ENCODE measurements at regions not wholly inside any gene's neighbourhood (a gene's known extent, or its start where the extent isn't known, plus 50 kb on each side); places are given as distances from the start of the nearest gene placed in this dataset.

GRCh38 chr6:81895511-81896185 is 143.2 kb upstream of the TENT5A start:
- Histone ChIP-seq H3K27ac (ENCODE audit: low read length, poor library complexity, severe bottlenecking) (peak overlapping the region; percentile 28), H3K36me3 (ENCODE audit: control insufficient read depth in 1 of 2, insufficient read depth in 2 of 2, low read depth in 1 of 2, low read length in 2 of 2) (no peaks in the 10 kb centered on the region), H3K4me1 (ENCODE audit: control insufficient read depth, insufficient read depth, low read depth, low read length) (peaks cover 6% of the 10 kb centered on the region), H2BK12ac (ENCODE audit: low read length in 2 of 2) (peak overlapping the region in 1 of 2 experiments; percentile 45), H2AK5ac (ENCODE audit: low read length, severe bottlenecking) (no peak overlapping the region), H3K9ac (ENCODE audit: low read length) (peak overlapping the region; percentile 79), H2BK15ac (ENCODE audit: low read depth, poor library complexity, severe bottlenecking) (no peak overlapping the region), H4K8ac (ENCODE audit: low read length) (peak overlapping the region; percentile 12), H3K4me3 (ENCODE audit: insufficient read depth in 1 of 2, low read depth in 1 of 2, low read length in 2 of 2) (no peak overlapping the region), H3K23ac (ENCODE audit: low read length in 2 of 2) (no peak overlapping the region), H3K4ac (ENCODE audit: low read depth in 1 of 2, low read length in 2 of 2) (no peak overlapping the region), H3K18ac (ENCODE audit: low read depth in 1 of 2, low read length in 2 of 2) (no peak overlapping the region), H2BK5ac (ENCODE audit: low read depth, low read length, poor library complexity, severe bottlenecking) (no peak overlapping the region), H3K27me3 (ENCODE audit: control insufficient read depth in 1 of 2, insufficient read depth in 1 of 2, low read length in 2 of 2) (no peaks in the 10 kb centered on the region), H3K4me2 (ENCODE audit: low read length, poor library complexity, severe bottlenecking) (no peak overlapping the region), H3K79me1 (replicated peaks; ENCODE audit: low read length, poor library complexity, severe bottlenecking) (no peaks in the 10 kb centered on the region), H4K91ac (ENCODE audit: low read length) (no peak overlapping the region), H3K9me3 (ENCODE audit: control insufficient read depth, low read length) (no peaks in the 10 kb centered on the region), H2AFZ (ENCODE audit: low read depth, low read length) (no peak overlapping the region), H3K14ac (ENCODE audit: low read length in 2 of 2) (no peak overlapping the region), H2BK120ac (ENCODE audit: low read depth, low read length) (no peak overlapping the region)
- peak; percentile 91 for DNase-seq
- WGBS, result 0% methylated on average over 2 of the region's 5 CpGs

DNA sequence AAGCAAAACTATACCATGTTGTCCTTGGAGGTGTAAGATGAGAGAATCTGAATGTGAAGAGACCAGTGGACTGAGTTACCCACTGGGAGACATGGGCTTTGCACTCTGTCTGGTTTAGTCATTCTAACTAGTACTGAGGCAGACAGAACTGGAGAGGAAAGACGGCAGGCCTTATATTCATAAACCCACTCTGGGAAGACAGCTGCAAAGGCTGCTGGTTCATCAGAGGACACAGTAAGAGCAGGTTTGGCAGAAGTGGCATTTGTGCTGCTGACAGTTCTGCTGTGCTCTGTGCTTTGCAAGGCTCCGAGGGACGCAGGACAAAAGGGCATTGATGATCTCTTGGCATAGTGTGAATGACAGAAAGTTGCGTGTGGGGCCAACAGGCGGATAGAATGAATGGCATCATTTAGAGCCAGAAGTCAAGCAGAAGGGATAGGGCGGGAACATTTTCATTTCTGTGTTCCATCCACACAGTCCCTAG is 142.3 kb upstream of the TENT5A start:
- peak overlapping the region; percentile 81 to 97 for H2BK12ac ChIP-seq (ENCODE audit: low read length in 2 of 2)
- H3K27ac ChIP-seq (ENCODE audit: low read length, poor library complexity, severe bottlenecking), result peak overlapping the region; percentile 1
- H3K79me1 ChIP-seq (replicated peaks; ENCODE audit: low read length, poor library complexity, severe bottlenecking), result no peaks in the 10 kb centered on the region
- H3K4ac ChIP-seq (ENCODE audit: low read depth in 1 of 2, low read length in 2 of 2), result peak overlapping the region; percentile 20 to 83
- no peaks in the 10 kb centered on the region for H3K9me3 ChIP-seq (ENCODE audit: control insufficient read depth, low read length)
- H2BK120ac ChIP-seq (ENCODE audit: low read depth, low read length), result peak overlapping the region; percentile 77
- peak overlapping the region in 1 of 2 experiments; percentile 19 for H3K14ac ChIP-seq (ENCODE audit: low read length in 2 of 2)
- 59% methylated on average over 6 of the region's 6 CpGs for WGBS
- H3K4me2 ChIP-seq (ENCODE audit: low read length, poor library complexity, severe bottlenecking), result no peak overlapping the region
- H3K9ac ChIP-seq (ENCODE audit: low read length), result peak overlapping the region; percentile 79
- no peak overlapping the region for H2AFZ ChIP-seq (ENCODE audit: low read depth, low read length)
- peak overlapping the region in 1 of 2 experiments; percentile 59 for H3K4me3 ChIP-seq (ENCODE audit: insufficient read depth in 1 of 2, low read depth in 1 of 2, low read length in 2 of 2)
- H2BK15ac ChIP-seq (ENCODE audit: low read depth, poor library complexity, severe bottlenecking), result peak overlapping the region; percentile 12
- no peak overlapping the region for H2AK5ac ChIP-seq (ENCODE audit: low read length, severe bottlenecking)
- peak; percentile 61 for DNase-seq
- peak overlapping the region; percentile 78 to 92 for H3K18ac ChIP-seq (ENCODE audit: low read depth in 1 of 2, low read length in 2 of 2)
- no peaks in the 10 kb centered on the region for H3K27me3 ChIP-seq (ENCODE audit: control insufficient read depth in 1 of 2, insufficient read depth in 1 of 2, low read length in 2 of 2)
- H2BK5ac ChIP-seq (ENCODE audit: low read depth, low read length, poor library complexity, severe bottlenecking), result no peak overlapping the region
- H4K8ac ChIP-seq (ENCODE audit: low read length), result peak overlapping the region; percentile 47
- H3K4me1 ChIP-seq (ENCODE audit: control insufficient read depth, insufficient read depth, low read depth, low read length), result peaks cover 6% of the 10 kb centered on the region
- no peak overlapping the region for H3K23ac ChIP-seq (ENCODE audit: low read length in 2 of 2)
- H3K36me3 ChIP-seq (ENCODE audit: control insufficient read depth in 1 of 2, insufficient read depth in 2 of 2, low read depth in 1 of 2, low read length in 2 of 2), result no peaks in the 10 kb centered on the region
- H4K91ac ChIP-seq (ENCODE audit: low read length), result peak overlapping the region; percentile 83

- H4K91ac ChIP-seq (ENCODE audit: low read length), result no peak overlapping the region
- H3K23ac ChIP-seq (ENCODE audit: low read length in 2 of 2), result no peak overlapping the region
- no peak overlapping the region for H2AFZ ChIP-seq (ENCODE audit: low read depth, low read length)
- H4K8ac ChIP-seq (ENCODE audit: low read length), result no peak overlapping the region
- no peak overlapping the region for H2AK5ac ChIP-seq (ENCODE audit: low read length, severe bottlenecking)
- no peak overlapping the region for H3K4me2 ChIP-seq (ENCODE audit: low read length, poor library complexity, severe bottlenecking)
- H3K9me3 ChIP-seq (ENCODE audit: control insufficient read depth, low read length), result no peaks in the 10 kb centered on the region
- H3K14ac ChIP-seq (ENCODE audit: low read length in 2 of 2), result no peak overlapping the region
- H3K18ac ChIP-seq (ENCODE audit: low read depth in 1 of 2, low read length in 2 of 2), result no peak overlapping the region
- H2BK15ac ChIP-seq (ENCODE audit: low read depth, poor library complexity, severe bottlenecking), result no peak overlapping the region
- H3K4me1 ChIP-seq (ENCODE audit: control insufficient read depth, insufficient read depth, low read depth, low read length), result peaks cover 6% of the 10 kb centered on the region
- DNase-seq, result peak; percentile 74
- H3K27ac ChIP-seq (ENCODE audit: low read length, poor library complexity, severe bottlenecking), result no peak overlapping the region
- H3K27me3 ChIP-seq (ENCODE audit: control insufficient read depth in 1 of 2, insufficient read depth in 1 of 2, low read length in 2 of 2), result no peaks in the 10 kb centered on the region
- H2BK12ac ChIP-seq (ENCODE audit: low read length in 2 of 2), result no peak overlapping the region
- H2BK5ac ChIP-seq (ENCODE audit: low read depth, low read length, poor library complexity, severe bottlenecking), result no peak overlapping the region
- no peaks in the 10 kb centered on the region for H3K79me1 ChIP-seq (replicated peaks; ENCODE audit: low read length, poor library complexity, severe bottlenecking)
- no peaks in the 10 kb centered on the region for H3K36me3 ChIP-seq (ENCODE audit: control insufficient read depth in 1 of 2, insufficient read depth in 2 of 2, low read depth in 1 of 2, low read length in 2 of 2)
- H3K4ac ChIP-seq (ENCODE audit: low read depth in 1 of 2, low read length in 2 of 2), result no peak overlapping the region
- peak overlapping the region in 1 of 2 experiments; percentile 59 for H3K4me3 ChIP-seq (ENCODE audit: insufficient read depth in 1 of 2, low read depth in 1 of 2, low read length in 2 of 2)
- 76% methylated on average over 4 of the region's 4 CpGs for WGBS
- peak overlapping the region; percentile 79 for H3K9ac ChIP-seq (ENCODE audit: low read length)
- H2BK120ac ChIP-seq (ENCODE audit: low read depth, low read length), result no peak overlapping the region
Observed at GRCh38 chr6:81894306-81894705, 141.8 kb upstream of the TENT5A start.

GRCh38 chr6:81892891-81893290 is 140.4 kb upstream of the TENT5A start:
- no peak overlapping the region for H2BK12ac ChIP-seq (ENCODE audit: low read length in 2 of 2)
- 81% methylated on average over 2 of the region's 3 CpGs for WGBS
- no peak overlapping the region for H2BK120ac ChIP-seq (ENCODE audit: low read depth, low read length)
- no peak overlapping the region for H2AFZ ChIP-seq (ENCODE audit: low read depth, low read length)
- no peaks in the 10 kb centered on the region for H3K36me3 ChIP-seq (ENCODE audit: control insufficient read depth in 1 of 2, insufficient read depth in 2 of 2, low read depth in 1 of 2, low read length in 2 of 2)
- no peak overlapping the region for H2AK5ac ChIP-seq (ENCODE audit: low read length, severe bottlenecking)
- H2BK15ac ChIP-seq (ENCODE audit: low read depth, poor library complexity, severe bottlenecking), result no peak overlapping the region
- no peak overlapping the region for H2BK5ac ChIP-seq (ENCODE audit: low read depth, low read length, poor library complexity, severe bottlenecking)
- no peak overlapping the region for H3K4ac ChIP-seq (ENCODE audit: low read depth in 1 of 2, low read length in 2 of 2)
- H3K14ac ChIP-seq (ENCODE audit: low read length in 2 of 2), result no peak overlapping the region
- H3K4me1 ChIP-seq (ENCODE audit: control insufficient read depth, insufficient read depth, low read depth, low read length), result peaks cover 6% of the 10 kb centered on the region
- no peak overlapping the region for H4K91ac ChIP-seq (ENCODE audit: low read length)
- no peak overlapping the region for H3K9ac ChIP-seq (ENCODE audit: low read length)
- no peaks in the 10 kb centered on the region for H3K27me3 ChIP-seq (ENCODE audit: control insufficient read depth in 1 of 2, insufficient read depth in 1 of 2, low read length in 2 of 2)
- H3K23ac ChIP-seq (ENCODE audit: low read length in 2 of 2), result no peak overlapping the region
- no peak overlapping the region for H3K4me2 ChIP-seq (ENCODE audit: low read length, poor library complexity, severe bottlenecking)
- no peak overlapping the region for H3K27ac ChIP-seq (ENCODE audit: low read length, poor library complexity, severe bottlenecking)
- H3K18ac ChIP-seq (ENCODE audit: low read depth in 1 of 2, low read length in 2 of 2), result no peak overlapping the region
- no peak for DNase-seq
- no peak overlapping the region for H3K4me3 ChIP-seq (ENCODE audit: insufficient read depth in 1 of 2, low read depth in 1 of 2, low read length in 2 of 2)
- H3K9me3 ChIP-seq (ENCODE audit: control insufficient read depth, low read length), result no peaks in the 10 kb centered on the region
- no peak overlapping the region for H4K8ac ChIP-seq (ENCODE audit: low read length)
- H3K79me1 ChIP-seq (replicated peaks; ENCODE audit: low read length, poor library complexity, severe bottlenecking), result no peaks in the 10 kb centered on the region

All from mesenchymal stem cell (in vitro differentiated cells and primary cell).